Caco-2 (cell line): ENCODE measurements at regions not wholly inside any gene's neighbourhood (a gene's known extent, or its start where the extent isn't known, plus 50 kb on each side); places are given as distances from the start of the nearest gene placed in this dataset.

ENCODE experiments used
- BruUV-seq: library from RNA; stranded (reverse); fragments of 400-500 nt; replicated peaks from 2 replicates; lab custom pipeline; 2021; lab: Mats Ljungman, UMichigan
- CTCF ChIA-PET: fragments of 300-600 bp; sonication (Branson Sonifier 250); formaldehyde crosslinking; loops from one replicate; lab custom pipeline; 2022; ENCODE audit warnings: antibody characterized with exemption; lab: Charles Lee
- POLR2A ChIA-PET: fragments of 300-600 bp; sonication (Branson Sonifier 250); formaldehyde crosslinking; loops from one replicate; lab custom pipeline; 2022; ENCODE audit warnings: antibody characterized with exemption; lab: Charles Lee
- DNase-seq, 2 experiments: peaks; one replicate each; pipeline versions ENCODE4 v3.0.0 to v3.0.0-alpha.2; 2020 to 2022
- H3K27me3 ChIP-seq: replicated peaks from 2 replicates; pipeline ENCODE4 v1.6.0; 2011; ENCODE audit warnings: low read length; ENCODE audit not compliant: control insufficient read depth, insufficient read depth
- H3K36me3 ChIP-seq: 2 replicates; pipeline ENCODE4 v1.5.1; 2011; ENCODE audit warnings: low read length; ENCODE audit not compliant: control insufficient read depth, insufficient read depth
- H3K4me1 ChIP-seq: fragments of 250-450 bp; sonication (Bioruptor Pico); 2 replicates; pipeline ENCODE4 v1.5.1; 2020; ENCODE audit warnings: mild to moderate bottlenecking
- H3K4me3 ChIP-seq: 2 replicates; pipeline ENCODE4 v1.5.1; 2011; ENCODE audit warnings: low read depth, mild to moderate bottlenecking, control low read depth, low read length
- H3K9me3 ChIP-seq: fragments of 250-450 bp; sonication (Bioruptor Pico); 2 replicates; pipeline ENCODE4 v1.5.1; 2020; ENCODE audit warnings: mild to moderate bottlenecking, moderate library complexity
- H3K27ac Mint-ChIP-seq: one replicate; pipeline ENCODE4 v1.8.0; 2022; ENCODE audit warnings: mixed read lengths; ENCODE audit not compliant: unreplicated experiment
- H3K27me3 Mint-ChIP-seq: one replicate; pipeline ENCODE4 v1.8.0; 2022; ENCODE audit warnings: mixed read lengths; ENCODE audit not compliant: insufficient read depth, unreplicated experiment
- H3K36me3 Mint-ChIP-seq: one replicate; pipeline ENCODE4 v1.8.0; 2022; ENCODE audit warnings: mild to moderate bottlenecking, mixed read lengths; ENCODE audit not compliant: insufficient read depth, unreplicated experiment
- H3K4me1 Mint-ChIP-seq: one replicate; pipeline ENCODE4 v1.8.0; 2022; ENCODE audit warnings: low read depth, mixed read lengths; ENCODE audit not compliant: unreplicated experiment
- H3K4me3 Mint-ChIP-seq: one replicate; pipeline ENCODE4 v1.8.0; 2022; ENCODE audit warnings: mild to moderate bottlenecking, moderate library complexity, mixed read lengths; ENCODE audit not compliant: unreplicated experiment
- H3K9me3 Mint-ChIP-seq: one replicate; pipeline ENCODE4 v1.8.0; 2022; ENCODE audit warnings: mixed read lengths; ENCODE audit not compliant: unreplicated experiment
- CTCF ChIP-seq, 2 experiments: fragments of 200-600 bp in 1 of 2; IDR thresholded peaks; 1 replicate in 1 of 2; 2 replicates in 1 of 2; pipeline versions ENCODE4 v1.5.1 to v1.8.0; 2011 to 2022; ENCODE audit warnings: antibody characterized with exemption in 1 of 2, control low read depth in 1 of 2, inconsistent platforms in 1 of 2, low read depth in 1 of 2, low read length in 1 of 2, mild to moderate bottlenecking in 1 of 2, moderate library complexity in 1 of 2; ENCODE audit not compliant: insufficient read depth in 1 of 2, severe bottlenecking in 1 of 2, unreplicated experiment in 1 of 2
- intact Hi-C: fragments of 100-400 bp; cut with micrococcal nuclease; formaldehyde crosslinking; loops from one replicate; pipeline ENCODE4 v1.10.0; 2022; ENCODE audit not compliant: unreplicated experiment

- H3K36me3 Mint-ChIP-seq: no peaks in the 10 kb centered on the region
- DNase-seq: no peak
- H3K27me3 Mint-ChIP-seq: peaks cover 10% of the 10 kb centered on the region
- no peaks in the 10 kb centered on the region for H3K9me3 ChIP-seq
- ChIA-PET CTCF (interaction anchor here (0.6 kb wide), 1 partner anchor 97 kb away, joined by 3 read pairs; no protein-coding TSS in a partner anchor), POLR2A (no interaction called here)
- BruUV-seq: no TSS peak
- no peaks in the 10 kb centered on the region for H3K4me1 ChIP-seq
- no peak for TF ChIP-seq CTCF (IDR thresholded peaks at IDR 0.05; ENCODE audit: insufficient read depth in 1 of 2, low read depth in 1 of 2, low read length in 1 of 2, severe bottlenecking in 1 of 2, unreplicated experiment in 1 of 2)
- no peaks in the 10 kb centered on the region for H3K4me1 Mint-ChIP-seq
- H3K9me3 Mint-ChIP-seq: no peaks in the 10 kb centered on the region
- H3K36me3 ChIP-seq: no peaks in the 10 kb centered on the region
- no peak overlapping the region for H3K27ac Mint-ChIP-seq
- H3K27me3 ChIP-seq: no peaks in the 10 kb centered on the region
- no peak overlapping the region for H3K4me3 Mint-ChIP-seq
- intact Hi-C loops: no loop called here
- no peak overlapping the region for H3K4me3 ChIP-seq
These were observed 218.6 kb downstream of the MTHFS start for GRCh38 chr15:79678032-79678701.

GRCh38 chr15:79680720-79681119, 216.1 kb downstream of the MTHFS start:
- Mint-ChIP-seq H3K9me3 (no peaks in the 10 kb centered on the region), H3K27me3 (peaks cover 7% of the 10 kb centered on the region), H3K27ac (no peak overlapping the region), H3K4me3 (no peak overlapping the region), H3K4me1 (no peaks in the 10 kb centered on the region), H3K36me3 (no peaks in the 10 kb centered on the region)
- TF ChIP-seq CTCF (IDR thresholded peaks at IDR 0.05; ENCODE audit: insufficient read depth in 1 of 2, low read depth in 1 of 2, low read length in 1 of 2, severe bottlenecking in 1 of 2, unreplicated experiment in 1 of 2): no peak
- no peak overlapping the region for H3K4me3 ChIP-seq
- H3K27me3 ChIP-seq: no peaks in the 10 kb centered on the region
- no peak for DNase-seq
- H3K4me1 ChIP-seq: no peaks in the 10 kb centered on the region
- intact Hi-C loops: no loop called here
- H3K9me3 ChIP-seq: no peaks in the 10 kb centered on the region
- no peaks in the 10 kb centered on the region for H3K36me3 ChIP-seq
- POLR2A ChIA-PET: no interaction called here
- no TSS peak for BruUV-seq
- CTCF ChIA-PET: no interaction called here

GRCh38 chr15:79682285-79682684, 214.5 kb downstream of the MTHFS start:
- intact Hi-C loops: no loop called here
- Histone ChIP-seq H3K9me3 (no peaks in the 10 kb centered on the region), H3K36me3 (no peaks in the 10 kb centered on the region), H3K27me3 (no peaks in the 10 kb centered on the region; the same call in 1 of the 2 replicates), H3K4me3 (no peak overlapping the region), H3K4me1 (no peaks in the 10 kb centered on the region)
- ChIA-PET CTCF (no interaction called here), POLR2A (no interaction called here)
- BruUV-seq: no TSS peak
- TF ChIP-seq CTCF (IDR thresholded peaks at IDR 0.05; ENCODE audit: insufficient read depth in 1 of 2, low read depth in 1 of 2, low read length in 1 of 2, severe bottlenecking in 1 of 2, unreplicated experiment in 1 of 2): no peak
- peaks cover 6% of the 10 kb centered on the region for H3K27me3 Mint-ChIP-seq
- DNase-seq: no peak
- no peak overlapping the region for H3K4me3 Mint-ChIP-seq
- H3K27ac Mint-ChIP-seq: no peak overlapping the region
- no peaks in the 10 kb centered on the region for H3K9me3 Mint-ChIP-seq
- no peaks in the 10 kb centered on the region for H3K4me1 Mint-ChIP-seq
- no peaks in the 10 kb centered on the region for H3K36me3 Mint-ChIP-seq
